HEK293T (cell line): ENCODE measurements at regions not wholly inside any gene's neighbourhood (a gene's known extent, or its start where the extent isn't known, plus 50 kb on each side); places are given as distances from the start of the nearest gene placed in this dataset.

Experiments used
- CTCF ChIA-PET: fragments of 350-600 bp; formaldehyde crosslinking; extraction: SDS; loops from one replicate; lab custom pipeline; 2021; ENCODE audit warnings: antibody characterized with exemption, inconsistent platforms; lab: Yijun Ruan, JAX
- POLR2A ChIA-PET: fragments of 350-600 bp; formaldehyde crosslinking; extraction: SDS; loops from one replicate; lab custom pipeline; 2020; ENCODE audit warnings: antibody characterized with exemption, inconsistent platforms; lab: Yijun Ruan, JAX
- DNase-seq: peaks from one replicate; pipeline ENCODE4 v3.0.0; 2012; ENCODE audit warnings: mixed read lengths; ENCODE audit errors: extremely low spot score
- ARNT ChIP-seq: fragments of 450-650 bp; IDR thresholded peaks from 2 replicates; pipeline ENCODE4 v1.6.1; 2017; ENCODE audit warnings: mild to moderate bottlenecking
- BHLHE40 ChIP-seq: fragments of 450-650 bp; IDR thresholded peaks from 2 replicates; pipeline ENCODE4 v1.6.1; 2016; ENCODE audit warnings: mild to moderate bottlenecking, moderate library complexity, borderline replicate concordance
- CTBP1 ChIP-seq: fragments of 450-650 bp; IDR thresholded peaks from 2 replicates; pipeline ENCODE4 v1.6.1; 2016; ENCODE audit warnings: borderline replicate concordance
- ELF4 ChIP-seq: fragments of 450-650 bp; IDR thresholded peaks from 2 replicates; pipeline ENCODE4 v1.6.1; 2017; ENCODE audit warnings: antibody characterized with exemption
- FOXA1 ChIP-seq: fragments of 450-650 bp; IDR thresholded peaks from 2 replicates; pipeline ENCODE4 v1.6.1; 2016; ENCODE audit warnings: mild to moderate bottlenecking
- FOXK2 ChIP-seq: fragments of 450-650 bp; IDR thresholded peaks from 2 replicates; pipeline ENCODE4 v1.6.1; 2016; ENCODE audit warnings: mild to moderate bottlenecking
- FOXM1 ChIP-seq: fragments of 450-650 bp; IDR thresholded peaks from 2 replicates; pipeline ENCODE4 v1.6.1; 2017; ENCODE audit warnings: mild to moderate bottlenecking, borderline replicate concordance
- HDGF ChIP-seq: fragments of 450-650 bp; IDR thresholded peaks from 2 replicates; pipeline ENCODE4 v1.6.1; 2017; ENCODE audit warnings: antibody characterized with exemption, borderline replicate concordance
- L3MBTL2 ChIP-seq: fragments of 450-650 bp; conservative IDR thresholded peaks from 2 replicates; pipeline ENCODE4 v1.6.1; 2016; ENCODE audit warnings: mild to moderate bottlenecking
- LEF1 ChIP-seq: fragments of 450-650 bp; IDR thresholded peaks from 2 replicates; pipeline ENCODE4 v1.6.1; 2017; ENCODE audit warnings: mild to moderate bottlenecking, borderline replicate concordance
- NFRKB ChIP-seq: fragments of 450-650 bp; IDR thresholded peaks from 2 replicates; pipeline ENCODE4 v1.6.1; 2016; ENCODE audit warnings: mild to moderate bottlenecking, moderate library complexity
- PKNOX1 ChIP-seq: fragments of 450-650 bp; IDR thresholded peaks from 2 replicates; pipeline ENCODE4 v1.6.1; 2016
- SP1 ChIP-seq: fragments of 450-650 bp; IDR thresholded peaks from 2 replicates; pipeline ENCODE4 v1.6.1; 2017
- SUZ12 ChIP-seq: fragments of 450-650 bp; IDR thresholded peaks from 2 replicates; pipeline ENCODE4 v1.6.1; 2016; ENCODE audit warnings: mild to moderate bottlenecking
- TARDBP ChIP-seq: fragments of 450-650 bp; IDR thresholded peaks from 2 replicates; pipeline ENCODE4 v1.6.1; 2016
- ZNF384 ChIP-seq: fragments of 450-650 bp; IDR thresholded peaks from 2 replicates; pipeline ENCODE4 v1.6.1; 2016

GRCh38 chr3:124411728-124412127, 318.5 kb upstream of the UMPS start:
- ChIA-PET CTCF (no interaction called here), POLR2A (no interaction called here)
- no peak for DNase-seq
- TF ChIP-seq FOXA1, result no peak
- no peak for TF ChIP-seq SP1
- TF ChIP-seq HDGF, result no peak
- no peak for TF ChIP-seq PKNOX1
- no peak for TF ChIP-seq TARDBP
- TF ChIP-seq FOXM1, result no peak
- TF ChIP-seq ZNF384, result no peak

GRCh38 chr3:124412644-124413043, 317.6 kb upstream of the UMPS start:
- TF ChIP-seq FOXK2, result no peak
- TF ChIP-seq ARNT, result no peak
- ChIA-PET POLR2A (no interaction called here), CTCF (no interaction called here)
- DNase-seq, result no peak

- DNase-seq, result no peak
- TF ChIP-seq FOXK2, result no peak
- no peak for TF ChIP-seq FOXM1
- no peak for TF ChIP-seq CTBP1
- no peak for TF ChIP-seq TARDBP
- no peak for TF ChIP-seq LEF1
- no peak for TF ChIP-seq NFRKB
- TF ChIP-seq HDGF, result no peak
- no peak for TF ChIP-seq ARNT
- TF ChIP-seq FOXA1, result no peak
- TF ChIP-seq PKNOX1, result no peak
- no peak for TF ChIP-seq BHLHE40
- no peak for TF ChIP-seq SUZ12
- no peak for TF ChIP-seq ZNF384
- TF ChIP-seq SP1, result no peak
- no peak for TF ChIP-seq ELF4
- TF ChIP-seq L3MBTL2, result no peak
- CTCF ChIA-PET, result no interaction called here
- POLR2A ChIA-PET, result no interaction called here
These were observed 316.9 kb upstream of the UMPS start for GRCh38 chr3:124413393-124413792.

GRCh38 chr3:124413989-124414598, 316.2 kb upstream of the UMPS start:
- DNase-seq, result no peak
- CTCF ChIA-PET, result no interaction called here
- TF ChIP-seq BHLHE40, result no peak
- no peak for TF ChIP-seq SUZ12
- TF ChIP-seq FOXA1, result no peak
- no peak for TF ChIP-seq ARNT
- no peak for TF ChIP-seq TARDBP
- no peak for TF ChIP-seq PKNOX1
- TF ChIP-seq ZNF384, result no peak
- no peak for TF ChIP-seq CTBP1
- no peak for TF ChIP-seq L3MBTL2
- no peak for TF ChIP-seq SP1
- no peak for TF ChIP-seq NFRKB
- POLR2A ChIA-PET, result no interaction called here

GRCh38 chr3:124415446-124415960, 314.7 kb upstream of the UMPS start:
- CTCF ChIA-PET, result no interaction called here
- no peak for DNase-seq
- POLR2A ChIA-PET, result no interaction called here
- TF ChIP-seq ELF4 (no peak), NFRKB (no peak), SUZ12 (no peak), FOXK2 (no peak), PKNOX1 (no peak), BHLHE40 (no peak), L3MBTL2 (no peak)

- CTCF ChIA-PET, result no interaction called here
- POLR2A ChIA-PET, result no interaction called here
- TF ChIP-seq SP1, result no peak
- no peak for TF ChIP-seq L3MBTL2
- TF ChIP-seq PKNOX1, result no peak
- DNase-seq, result no peak
These were observed 310.9 kb upstream of the UMPS start for GRCh38 chr3:124419303-124419702.
